Inflammatory macrophage (primary cell): ENCODE measurements at regions not wholly inside any gene's neighbourhood (a gene's known extent, or its start where the extent isn't known, plus 50 kb on each side); places are given as distances from the start of the nearest gene placed in this dataset.

Source experiments
- DNase-seq, 2 donors: peaks; one replicate each; pipeline ENCODE4 v3.0.0-alpha.2; 2020 to 2022

GRCh38 chr1:5369223-5369622 lies 623.0 kb downstream of the NPHP4 start:
- DNase-seq: no peak

- DNase-seq: no peak
These were observed 624.0 kb downstream of the NPHP4 start for GRCh38 chr1:5368201-5368600.

DNA sequence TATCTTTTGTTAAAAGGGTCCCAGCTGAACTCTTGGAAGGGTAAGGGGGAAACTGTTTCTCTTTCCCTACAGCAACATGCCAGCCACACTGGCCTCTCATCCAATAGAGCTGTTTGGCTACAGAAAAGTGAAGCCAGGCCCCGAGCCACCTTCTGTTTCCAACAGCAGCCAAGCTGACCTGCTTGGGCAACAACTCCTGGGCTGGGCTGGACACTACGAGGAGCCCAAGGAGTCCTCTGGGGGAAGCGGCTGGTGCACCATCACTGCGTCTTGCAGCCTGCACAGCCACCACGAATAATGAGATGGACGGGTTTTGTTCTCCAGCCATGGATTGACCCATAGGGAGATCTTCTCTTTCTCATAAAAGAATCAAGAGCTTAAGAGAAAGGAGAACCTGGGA lies 624.9 kb downstream of the NPHP4 start:
- DNase-seq: no peak

DNA sequence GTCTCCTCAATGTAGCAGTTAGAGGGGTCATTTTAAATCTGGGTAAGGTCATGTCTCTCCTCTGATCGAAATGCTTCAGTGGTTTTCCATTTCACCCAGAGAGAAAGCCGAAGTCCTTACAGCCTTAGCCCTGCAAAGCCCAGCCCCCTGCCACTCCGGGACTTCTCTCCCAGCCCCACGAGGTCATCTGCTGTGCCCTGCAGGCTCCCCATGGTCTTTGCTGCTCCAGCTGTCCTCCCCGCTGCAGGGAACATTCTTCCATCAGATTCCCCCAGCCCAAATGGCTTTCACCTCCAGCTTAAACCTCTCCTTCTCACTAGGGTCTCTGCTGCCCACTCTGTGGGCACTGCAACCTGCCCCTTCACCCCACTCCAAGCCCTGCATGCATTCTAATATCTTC lies 626.5 kb downstream of the NPHP4 start:
- no peak for DNase-seq

- DNase-seq: no peak
These were observed 627.6 kb downstream of the NPHP4 start for GRCh38 chr1:5364591-5364990.

- no peak for DNase-seq
These were observed 637.5 kb downstream of the NPHP4 start for GRCh38 chr1:5354681-5355080.

DNA sequence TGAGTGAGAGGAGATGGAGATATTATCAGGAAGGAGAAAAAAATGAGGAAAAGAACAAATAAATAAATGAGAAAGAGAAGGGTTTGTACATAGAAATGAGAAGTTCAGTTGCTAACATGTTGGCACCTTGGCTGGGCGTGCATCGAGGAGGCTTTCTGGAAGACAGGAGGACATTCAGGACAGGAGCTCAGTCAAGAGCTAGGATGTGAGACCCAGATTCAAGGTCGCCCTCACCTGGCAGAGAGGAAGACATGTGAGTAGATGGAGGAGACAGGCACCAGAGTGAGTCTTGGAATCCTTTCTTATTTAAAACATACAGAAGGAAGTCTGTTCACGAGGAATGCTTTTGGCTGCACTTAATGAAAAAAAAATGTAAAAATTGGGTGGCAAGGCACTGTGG lies 640.9 kb downstream of the NPHP4 start:
- DNase-seq: no peak

DNA sequence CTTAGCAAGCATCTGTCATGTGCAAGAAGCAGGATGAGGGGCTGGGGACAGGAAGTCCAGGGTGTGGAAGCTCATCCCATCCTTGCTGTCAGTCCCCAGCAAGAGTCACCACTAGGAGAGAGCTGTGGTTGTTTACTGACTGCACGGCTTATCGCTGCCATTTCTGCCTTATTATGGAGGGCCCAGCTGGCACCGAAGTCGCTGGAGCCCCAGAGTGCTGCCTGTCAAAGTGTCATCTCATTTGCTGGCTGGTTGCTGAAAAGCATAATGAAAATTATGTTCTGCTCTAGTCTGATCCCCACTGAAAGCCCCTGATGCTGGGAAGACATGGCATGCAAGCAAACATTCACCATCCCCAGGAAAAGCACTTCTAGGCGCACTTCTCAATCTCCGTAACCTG lies 642.7 kb downstream of the NPHP4 start:
- DNase-seq: no peak

- no peak for DNase-seq
These were observed 643.3 kb downstream of the NPHP4 start for GRCh38 chr1:5348732-5349465.

DNA sequence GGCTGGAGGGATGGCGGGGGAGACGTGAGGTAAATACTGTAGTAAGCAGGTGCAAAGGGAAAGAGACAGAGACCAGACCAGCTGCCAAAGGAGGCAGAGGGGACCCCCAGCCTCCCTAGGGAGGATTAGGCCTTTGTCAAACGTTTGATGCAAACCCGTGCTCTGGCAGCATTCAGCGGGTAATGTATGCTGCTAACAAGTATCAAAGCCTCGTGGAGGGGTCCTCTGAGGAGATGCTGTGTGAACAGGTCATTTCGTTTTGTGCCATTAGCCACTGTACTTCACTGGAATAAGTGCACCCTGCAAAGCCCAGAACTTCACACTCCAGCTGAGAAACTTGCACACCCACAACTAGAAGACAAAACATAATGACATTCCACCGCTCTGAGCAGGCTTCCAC lies 644.5 kb downstream of the NPHP4 start:
- DNase-seq: no peak

GRCh38 chr1:5345556-5345955 lies 646.7 kb downstream of the NPHP4 start:
- DNase-seq: no peak

DNA sequence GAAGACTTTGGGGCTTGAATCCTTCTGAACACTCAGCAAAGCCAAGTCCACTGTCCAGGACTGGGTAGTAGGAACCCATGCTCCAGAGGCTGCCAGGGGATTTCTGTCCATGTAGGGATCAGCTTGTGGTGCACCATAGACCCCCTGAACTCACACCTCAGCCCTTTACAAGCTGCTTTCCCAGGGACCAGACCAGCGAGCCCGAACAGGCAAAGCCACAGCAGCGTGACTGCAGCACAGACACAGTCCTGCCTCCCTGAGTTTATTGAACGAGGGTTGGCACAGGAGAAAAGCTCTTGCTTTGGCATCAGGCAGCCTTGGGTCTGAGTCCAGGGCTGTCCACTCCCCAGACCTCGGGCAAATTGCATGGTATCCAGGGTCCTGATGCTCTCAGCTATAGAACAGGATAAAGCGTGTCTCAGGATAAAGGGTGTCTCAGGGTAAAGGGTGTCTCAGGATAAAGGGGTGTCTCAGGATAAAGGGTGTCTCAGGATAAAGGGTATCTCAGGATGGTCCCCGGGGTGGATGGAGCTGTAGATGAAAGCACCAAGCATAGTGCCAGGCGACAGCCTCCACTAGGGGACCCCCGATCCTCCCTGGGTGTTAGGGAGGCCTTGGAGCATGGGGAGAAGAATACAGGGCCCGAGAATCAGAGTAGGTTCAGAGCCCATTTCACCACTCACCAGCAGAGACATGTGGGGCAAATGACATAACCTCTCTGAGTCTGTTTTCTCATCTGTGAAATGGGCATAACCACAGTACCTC lies 648.8 kb downstream of the NPHP4 start:
- no peak for DNase-seq

- DNase-seq: no peak
These were observed 649.4 kb downstream of the NPHP4 start for GRCh38 chr1:5342830-5343229.

- DNase-seq: no peak
These were observed 650.1 kb downstream of the NPHP4 start for GRCh38 chr1:5342172-5342571.

GRCh38 chr1:5341471-5341870 lies 650.8 kb downstream of the NPHP4 start:
- DNase-seq: no peak

DNA sequence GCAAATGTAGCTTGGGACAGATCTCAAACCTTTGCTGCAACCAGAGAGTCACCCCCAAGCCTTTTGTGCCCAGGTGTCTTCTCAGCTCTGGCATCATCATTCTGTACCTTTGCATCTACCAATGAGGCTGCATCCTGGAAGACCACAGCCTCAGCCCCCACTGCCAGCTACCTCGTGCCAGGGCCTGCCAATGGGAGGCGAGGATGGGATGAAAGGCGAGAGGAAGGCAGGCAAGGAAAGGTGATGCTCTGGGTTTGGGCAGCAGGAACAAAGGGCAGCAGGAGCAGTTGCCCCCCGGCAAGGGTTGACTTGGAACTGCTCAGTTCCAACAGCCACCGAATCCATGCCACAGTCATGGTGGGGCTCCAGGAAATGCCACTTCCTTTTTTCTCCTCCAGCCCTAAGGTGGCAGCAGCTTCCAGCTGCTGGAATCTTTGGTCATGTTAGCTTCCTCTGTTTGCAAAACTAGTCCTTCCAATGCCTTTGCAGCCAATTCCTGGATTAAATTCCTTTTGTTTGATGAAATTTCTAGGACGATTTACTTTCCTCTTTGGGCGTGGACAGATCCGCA lies 651.6 kb downstream of the NPHP4 start:
- DNase-seq: no peak

DNA sequence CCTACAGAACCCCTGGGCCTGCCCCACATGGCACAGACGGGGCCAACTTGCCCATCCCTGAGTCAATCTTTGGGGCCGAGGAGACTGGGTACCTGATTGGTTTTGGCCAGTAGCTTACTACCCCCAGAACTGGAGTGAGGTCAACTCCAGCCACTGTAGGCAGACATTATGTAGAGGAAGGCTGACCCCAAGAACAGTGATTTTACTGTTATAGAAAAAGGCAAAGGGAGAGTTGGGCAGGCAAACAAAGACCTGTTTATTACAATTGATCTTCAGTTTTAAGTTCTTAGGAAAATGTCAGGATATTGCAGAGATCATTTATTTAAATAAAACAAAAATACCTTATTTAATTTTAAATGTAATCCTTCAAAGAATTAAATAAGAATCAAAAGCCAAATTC lies 653.8 kb downstream of the NPHP4 start:
- no peak for DNase-seq

GRCh38 chr1:5333291-5333690 lies 658.9 kb downstream of the NPHP4 start:
- DNase-seq: no peak

DNA sequence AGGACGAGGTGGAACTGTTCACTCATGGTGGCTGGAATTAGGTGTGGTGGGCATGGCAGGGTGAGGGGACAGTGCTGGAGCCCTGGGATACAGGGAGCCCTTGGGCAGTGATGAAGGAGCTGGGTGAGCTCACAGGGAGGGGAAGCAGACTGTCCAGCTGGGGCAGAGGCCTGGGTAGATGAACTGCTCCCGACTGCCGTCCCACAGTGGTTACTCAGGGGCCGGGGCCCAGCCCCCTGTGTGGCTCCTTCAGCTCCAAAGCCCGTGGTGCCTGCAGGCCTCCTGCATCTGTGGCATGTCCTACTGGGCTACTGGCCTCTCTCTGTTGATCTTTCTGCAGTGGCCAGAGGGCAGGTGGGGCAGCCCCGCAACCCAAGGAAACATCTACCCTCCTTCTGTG lies 661.1 kb downstream of the NPHP4 start:
- no peak for DNase-seq

- no peak for DNase-seq
These were observed 663.0 kb downstream of the NPHP4 start for GRCh38 chr1:5329068-5329739.

DNA sequence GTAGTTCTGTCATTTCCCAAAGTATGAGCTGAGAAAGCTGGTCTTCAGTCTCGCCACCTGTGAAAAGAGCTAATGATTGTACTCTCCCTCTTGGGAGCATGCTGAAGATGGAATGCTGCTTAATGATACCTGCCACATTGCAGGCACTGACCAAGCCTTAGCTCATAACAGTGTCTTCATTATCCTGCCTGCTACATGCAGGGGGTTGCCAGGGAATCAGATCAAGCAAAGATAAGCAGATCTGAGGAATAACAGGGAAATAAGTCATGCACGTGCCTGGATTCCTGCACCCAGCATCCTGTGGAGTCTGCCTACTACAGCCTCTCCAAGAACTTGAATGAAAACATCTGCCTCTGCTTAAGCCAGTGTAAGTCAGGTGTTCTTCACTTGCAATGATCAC lies 667.3 kb downstream of the NPHP4 start:
- DNase-seq: no peak

- no peak for DNase-seq
These were observed 663.9 kb downstream of the AJAP1 start for GRCh38 chr1:5318143-5318816.

DNA sequence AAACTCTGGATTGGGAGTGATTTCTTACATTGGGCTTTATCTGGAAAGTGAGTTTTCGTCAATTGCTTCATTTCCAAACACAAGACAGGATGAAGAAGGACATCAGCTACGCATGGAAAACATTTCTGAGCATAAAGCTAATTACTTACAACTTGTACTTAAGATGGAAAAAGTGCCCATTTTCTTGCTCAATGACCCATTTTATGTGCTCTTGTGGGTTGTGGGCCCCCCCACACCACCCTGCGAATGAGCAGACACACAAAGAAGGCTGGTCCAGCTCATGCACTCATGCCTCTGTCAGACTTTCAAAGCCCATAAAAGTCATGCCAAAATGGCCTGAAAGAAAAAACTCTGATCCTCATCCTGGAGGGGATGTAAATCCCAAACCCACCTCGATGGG lies 663.0 kb downstream of the AJAP1 start:
- no peak for DNase-seq
